IMR-90 (cell line): ENCODE measurements at regions not wholly inside any gene's neighbourhood (a gene's known extent, or its start where the extent isn't known, plus 50 kb on each side); places are given as distances from the start of the nearest gene placed in this dataset. TPM values are rescaled to one million over a fixed set of nuclear protein-coding genes. Genes with fewer than 3 reads are reported as not detected.

Experiments used
- microRNA-seq, 2 experiments: library from miRNA; stranded (forward) in 1 of 2; unstranded in 1 of 2; fragments of 10-50 nt in 1 of 2; fragments of <30 nt in 1 of 2; gene quantifications in 1 of 2; microRNA quantifications in 1 of 2; one replicate each; pipeline versions ENCODE3 to v1.1.0; 2013 to 2020; ENCODE audit not compliant: insufficient read depth in 1 of 2, insufficient read length in 1 of 2, unreplicated experiment in 1 of 2
- small RNA-seq, 5 experiments: library from RNA; depleted of rRNA; stranded (forward); fragments of <200 nt; gene quantifications; one replicate each; pipeline ENCODE3, GENCODE V24; 2012

Small RNA genes lying in the stretch of these regions (microRNA-seq; reads per million reads assigned to microRNA genes)
- gene AC021006.3 (ENCODE audit: insufficient read depth, insufficient read length) (not detected), gene AC109810.1 (ENCODE audit: insufficient read depth, insufficient read length) (not detected)

Small RNA genes lying in the stretch of these regions (small RNA-seq; reads per million reads assigned to genes)
- 0 reads per million in 5 experiments for gene AC021006.3
- 0 reads per million in 5 experiments for gene AC109810.1
